NT2/D1 (cell line): ENCODE measurements at regions not wholly inside any gene's neighbourhood (a gene's known extent, or its start where the extent isn't known, plus 50 kb on each side); places are given as distances from the start of the nearest gene placed in this dataset.

ENCODE experiments used
- DNase-seq: peaks from one replicate; pipeline ENCODE4 v3.0.0-alpha.2; 2011; ENCODE audit warnings: low read depth, low spot score
- H3K27me3 ChIP-seq: 2 replicates; pipeline ENCODE4 v1.6.0; 2011; ENCODE audit warnings: mild to moderate bottlenecking; ENCODE audit not compliant: insufficient read length, insufficient read depth
- H3K36me3 ChIP-seq: 2 replicates; pipeline ENCODE4 v1.6.1; 2011; ENCODE audit warnings: mild to moderate bottlenecking, low read length, mixed read lengths; ENCODE audit not compliant: insufficient read depth, insufficient read length
- H3K4me1 ChIP-seq: 2 replicates; pipeline ENCODE4 v1.5.1; 2011; ENCODE audit not compliant: insufficient read depth, insufficient read length
- H3K4me3 ChIP-seq: 2 replicates; pipeline ENCODE4 v1.5.1; 2011; ENCODE audit warnings: low read depth; ENCODE audit not compliant: insufficient read length
- H3K9ac ChIP-seq: 2 replicates; pipeline ENCODE4 v1.6.0; 2011; ENCODE audit warnings: low read depth; ENCODE audit not compliant: insufficient read length
- H3K9me3 ChIP-seq: 2 replicates; pipeline ENCODE4 v1.5.1; 2011; ENCODE audit warnings: mild to moderate bottlenecking, low read length; ENCODE audit not compliant: insufficient read depth
- SUZ12 ChIP-seq: IDR thresholded peaks from 2 replicates; pipeline ENCODE4 v1.6.1; 2011; ENCODE audit not compliant: insufficient read length, insufficient read depth; ENCODE audit errors: extremely low read depth
- YY1 ChIP-seq: IDR thresholded peaks from 2 replicates; pipeline ENCODE4 v1.6.1; 2011; ENCODE audit not compliant: insufficient read length, insufficient read depth
- ZNF274 ChIP-seq: IDR thresholded peaks from 2 replicates; pipeline ENCODE4 v1.6.1; 2011; ENCODE audit warnings: mild to moderate bottlenecking, low read depth, low read length

DNA sequence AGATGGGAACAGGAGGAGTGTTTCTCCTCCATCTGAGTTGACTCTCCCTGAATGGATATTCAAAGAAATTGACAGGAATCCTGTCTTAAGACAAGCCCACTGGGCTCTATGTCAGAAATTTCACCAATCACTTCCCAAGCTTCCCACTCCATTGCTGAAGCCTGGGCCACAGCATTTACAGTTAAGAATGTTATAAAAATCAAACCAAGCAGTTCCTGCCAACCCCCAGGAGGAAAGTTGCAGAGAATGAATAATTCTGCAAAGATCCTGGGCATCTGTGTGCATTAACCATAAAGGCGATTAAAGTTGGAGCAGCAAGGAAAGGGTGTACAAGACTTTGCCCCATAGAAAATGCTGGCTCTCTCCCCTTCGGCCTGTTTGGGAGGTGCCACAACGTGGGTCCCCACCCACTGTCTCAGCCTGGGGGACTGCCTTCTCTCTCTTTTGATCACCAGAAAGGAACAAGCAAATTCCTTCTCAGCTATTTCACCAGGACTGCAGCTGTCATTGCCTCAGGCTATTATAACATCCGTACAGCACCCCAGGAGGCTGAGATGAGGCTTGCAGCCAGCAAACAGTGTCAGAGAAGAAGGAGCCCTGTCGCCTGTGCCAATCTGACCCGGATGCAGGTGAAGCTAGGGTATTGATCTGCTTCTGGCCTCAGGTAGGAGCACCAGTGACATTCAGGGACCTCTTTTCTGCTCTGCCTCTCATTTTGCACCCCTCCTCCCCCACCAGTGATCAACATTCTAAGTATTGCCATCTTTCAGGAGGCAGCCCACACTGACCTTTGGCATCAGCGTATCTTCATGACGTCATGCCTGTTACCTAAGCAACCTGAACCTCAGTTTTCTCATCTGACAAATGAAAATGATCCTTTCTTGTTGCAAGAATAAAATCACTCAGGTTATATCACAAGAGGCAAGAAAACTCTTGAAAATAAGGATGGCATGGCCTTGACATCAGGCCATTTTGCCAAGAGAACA, 219.0 kb downstream of the SH3BP4 start:
- Histone ChIP-seq H3K4me1 (peaks cover 8% of the 10 kb centered on the region), H3K9ac (no peak overlapping the region), H3K36me3 (no peaks in the 10 kb centered on the region), H3K9me3 (0 out of 2 replicates have a peak, but pooled peaks cover 3% of the 10 kb centered on the region), H3K4me3 (no peak overlapping the region), H3K27me3 (peaks cover 9% of the 10 kb centered on the region)
- peak; percentile 70 for DNase-seq
- TF ChIP-seq YY1, result no peak
- no peak for TF ChIP-seq ZNF274
- no peak for TF ChIP-seq SUZ12

DNA sequence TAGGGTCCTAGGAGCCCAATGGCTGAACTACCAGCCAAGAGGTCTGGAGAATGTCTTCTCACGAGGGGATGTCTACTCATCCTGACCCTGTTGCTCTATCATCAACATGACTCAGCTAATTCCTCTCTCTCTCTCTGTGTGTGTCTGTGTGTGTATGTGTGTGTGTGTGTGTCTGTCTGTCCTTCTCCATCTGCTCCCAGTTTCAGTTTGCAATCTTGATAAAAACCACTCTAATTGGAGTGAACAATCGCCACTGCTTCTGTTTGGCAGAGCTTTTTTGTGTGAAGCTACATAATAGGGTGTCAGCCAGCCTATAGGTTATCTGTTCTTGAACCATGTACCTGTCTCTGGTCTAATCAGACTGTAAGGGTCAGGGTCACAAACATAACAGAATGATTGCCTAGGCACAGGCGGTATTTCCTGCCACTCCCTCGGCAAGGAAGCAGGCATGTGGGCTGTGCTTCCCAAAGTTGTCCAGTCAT, 219.8 kb downstream of the SH3BP4 start:
- Histone ChIP-seq H3K9me3 (peaks cover 11% of the 10 kb centered on the region; the same call in 1 of the 2 replicates), H3K4me3 (no peak overlapping the region), H3K9ac (no peak overlapping the region), H3K27me3 (peaks cover 9% of the 10 kb centered on the region), H3K36me3 (no peaks in the 10 kb centered on the region), H3K4me1 (peaks cover 8% of the 10 kb centered on the region)
- no peak for TF ChIP-seq YY1
- no peak for DNase-seq

- no peak overlapping the region for H3K9ac ChIP-seq
- no peak overlapping the region for H3K4me3 ChIP-seq
- H3K36me3 ChIP-seq, result no peaks in the 10 kb centered on the region
- peaks cover 10% of the 10 kb centered on the region; the same call in 1 of the 2 replicates for H3K9me3 ChIP-seq
- H3K4me1 ChIP-seq, result no peaks in the 10 kb centered on the region
- H3K27me3 ChIP-seq, result peaks cover 5% of the 10 kb centered on the region
- DNase-seq, result no peak
- TF ChIP-seq ZNF274 (no peak), SUZ12 (no peak), YY1 (no peak)
Observed at GRCh38 chr2:235180642-235181041, 228.8 kb downstream of the SH3BP4 start.

DNA sequence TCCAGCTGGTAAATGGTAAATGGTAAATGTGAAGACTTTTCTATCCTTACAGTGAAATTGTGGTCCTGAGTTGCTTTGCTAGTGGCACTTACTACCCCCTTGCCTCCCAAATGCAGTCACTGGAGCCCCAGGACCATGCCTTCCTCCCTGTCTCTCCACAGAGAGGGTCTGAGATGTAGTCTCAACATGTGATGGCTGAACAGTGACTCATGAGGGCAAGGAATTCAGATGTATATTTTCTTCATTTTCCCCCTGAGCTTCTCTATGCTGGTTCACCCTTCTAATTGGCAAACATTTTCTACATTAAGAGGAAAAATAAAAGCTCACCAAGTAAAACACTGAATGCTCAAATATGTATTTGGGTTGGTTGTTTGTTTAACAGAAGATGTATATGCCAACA, 232.0 kb downstream of the SH3BP4 start:
- Histone ChIP-seq H3K27me3 (peaks cover 5% of the 10 kb centered on the region), H3K4me3 (no peak overlapping the region), H3K9ac (no peak overlapping the region), H3K4me1 (no peaks in the 10 kb centered on the region), H3K9me3 (no peaks in the 10 kb centered on the region), H3K36me3 (no peaks in the 10 kb centered on the region)
- TF ChIP-seq YY1, result no peak
- TF ChIP-seq ZNF274, result no peak
- TF ChIP-seq SUZ12, result no peak
- no peak for DNase-seq

DNA sequence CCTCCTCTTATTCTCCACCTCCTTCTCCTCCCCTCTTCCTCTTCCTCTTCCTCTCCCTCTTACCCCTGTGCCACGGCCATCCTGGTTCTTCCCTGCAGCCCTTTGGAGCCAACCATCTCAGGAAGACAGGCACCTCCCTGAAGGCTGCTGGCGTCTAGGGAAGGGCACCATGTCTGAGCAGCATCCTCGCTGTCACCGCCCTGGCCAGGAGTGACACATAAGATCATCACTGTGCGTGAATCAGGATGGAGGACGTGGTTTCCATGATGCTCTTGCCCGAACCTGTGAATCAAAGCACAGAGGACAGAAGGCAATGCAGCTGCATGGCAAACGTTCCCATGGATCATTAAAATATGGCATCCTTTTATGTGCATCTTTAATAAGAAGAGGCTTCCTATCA, 236.0 kb downstream of the SH3BP4 start:
- no peak for DNase-seq
- no peaks in the 10 kb centered on the region for H3K4me1 ChIP-seq
- H3K4me3 ChIP-seq, result no peak overlapping the region
- TF ChIP-seq YY1 (no peak), SUZ12 (no peak), ZNF274 (no peak)
- H3K36me3 ChIP-seq, result no peaks in the 10 kb centered on the region
- H3K9me3 ChIP-seq, result no peaks in the 10 kb centered on the region
- H3K27me3 ChIP-seq, result peaks cover 3% of the 10 kb centered on the region
- no peak overlapping the region for H3K9ac ChIP-seq

DNA sequence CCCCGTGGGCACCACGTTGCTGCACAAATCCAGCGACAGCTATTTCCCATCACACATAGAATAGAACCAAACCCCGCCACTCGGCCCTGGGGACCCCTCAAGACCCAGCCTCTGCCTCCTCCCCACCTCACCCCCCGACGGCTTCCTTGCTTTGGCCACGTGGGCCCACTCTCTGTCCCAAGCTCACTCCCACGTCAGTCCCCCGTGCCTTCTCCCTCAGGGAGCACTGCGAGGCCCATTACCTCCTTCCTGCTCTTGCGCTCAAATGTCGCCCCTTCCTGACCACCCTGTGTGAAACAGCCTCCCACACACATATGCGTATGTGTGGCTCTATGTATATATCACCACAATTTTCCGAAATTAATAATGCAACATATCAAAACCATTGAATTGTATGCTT, 239.7 kb downstream of the SH3BP4 start:
- TF ChIP-seq ZNF274, result no peak
- no peak for TF ChIP-seq YY1
- TF ChIP-seq SUZ12, result no peak
- Histone ChIP-seq H3K4me3 (no peak overlapping the region), H3K27me3 (peaks cover 13% of the 10 kb centered on the region), H3K9me3 (no peaks in the 10 kb centered on the region), H3K4me1 (no peaks in the 10 kb centered on the region), H3K36me3 (no peaks in the 10 kb centered on the region), H3K9ac (no peak overlapping the region)
- no peak for DNase-seq

GRCh38 chr2:235191978-235192377, 240.2 kb downstream of the SH3BP4 start:
- H3K36me3 ChIP-seq, result no peaks in the 10 kb centered on the region
- no peaks in the 10 kb centered on the region for H3K9me3 ChIP-seq
- no peak overlapping the region for H3K4me3 ChIP-seq
- no peak for TF ChIP-seq SUZ12
- no peak for TF ChIP-seq YY1
- no peak for TF ChIP-seq ZNF274
- no peak overlapping the region for H3K9ac ChIP-seq
- no peaks in the 10 kb centered on the region for H3K4me1 ChIP-seq
- DNase-seq, result no peak
- H3K27me3 ChIP-seq, result peaks cover 13% of the 10 kb centered on the region
